DND-41 (cell line): ENCODE measurements at regions not wholly inside any gene's neighbourhood (a gene's known extent, or its start where the extent isn't known, plus 50 kb on each side); places are given as distances from the start of the nearest gene placed in this dataset.
"Not testable (repeated sequence)": the region's sequence is repeated elsewhere in the genome, so short reads cannot be mapped to it uniquely, and the experiment has no call there.

ENCODE experiments used
- ATAC-seq: fragments of 200-7000 bp; cut with Tn5 transposase; 3 replicates; pipeline ENCODE4 v1.9.1; 2021; ENCODE audit warnings: low read depth; ENCODE audit not compliant: insufficient read depth
- DNase-seq: peaks from one replicate; pipeline ENCODE4 v3.0.0-alpha.2; 2020
- H2AFZ ChIP-seq: 2 replicates; pipeline ENCODE4 v1.6.0; 2012; ENCODE audit warnings: low read depth, low read length
- H3K27ac ChIP-seq: 2 replicates; pipeline ENCODE4 v1.5.1; 2012; ENCODE audit warnings: low read length, inconsistent platforms
- H3K27me3 ChIP-seq: fragments of 200-600 bp; sonication (generic); 2 replicates; pipeline ENCODE4 v1.6.0; 2012; ENCODE audit warnings: low read length, mild to moderate bottlenecking, inconsistent platforms; ENCODE audit not compliant: insufficient read depth, poor library complexity
- H3K36me3 ChIP-seq: 2 replicates; pipeline ENCODE4 v1.5.1; 2012; ENCODE audit warnings: low read length, inconsistent platforms; ENCODE audit not compliant: insufficient read depth
- H3K4me1 ChIP-seq: 2 replicates; pipeline ENCODE4 v1.5.1; 2012; ENCODE audit warnings: mild to moderate bottlenecking, low read length; ENCODE audit not compliant: insufficient read depth
- H3K4me2 ChIP-seq: 2 replicates; pipeline ENCODE4 v1.6.0; 2012; ENCODE audit warnings: mild to moderate bottlenecking, moderate library complexity, low read length, inconsistent platforms; ENCODE audit not compliant: insufficient read depth
- H3K4me3 ChIP-seq, 2 experiments: fragments of 200-600 bp in 1 of 2; shearing (Covaris generic) in 1 of 2; 2 replicates each; pipeline ENCODE4 v1.5.1; 2012 to 2016; ENCODE audit warnings: inconsistent platforms in 2 of 2, low read length in 2 of 2, mild to moderate bottlenecking in 2 of 2, low read depth in 1 of 2, moderate library complexity in 1 of 2
- H3K79me2 ChIP-seq: 2 replicates; pipeline ENCODE4 v1.6.0; 2012; ENCODE audit warnings: low read length, inconsistent platforms; ENCODE audit not compliant: insufficient read depth
- H3K9ac ChIP-seq: 2 replicates; pipeline ENCODE4 v1.6.0; 2012; ENCODE audit warnings: low read depth, mild to moderate bottlenecking, inconsistent platforms, low read length, moderate library complexity
- H3K9me3 ChIP-seq: 2 replicates; pipeline ENCODE4 v1.5.1; 2012; ENCODE audit warnings: low read length, moderate library complexity, mild to moderate bottlenecking, inconsistent platforms; ENCODE audit not compliant: insufficient read depth, severe bottlenecking
- H4K20me1 ChIP-seq: 2 replicates; pipeline ENCODE4 v1.6.0; 2012; ENCODE audit warnings: low read length; ENCODE audit not compliant: insufficient read depth
- EZH2 ChIP-seq: IDR thresholded peaks from 3 replicates; pipeline ENCODE4 v1.6.1; 2012; ENCODE audit warnings: borderline replicate concordance, low read depth, mild to moderate bottlenecking, moderate library complexity, low read length, inconsistent platforms; ENCODE audit not compliant: severe bottlenecking
- TF ChIP-seq, protein P1 (sequence below): IDR thresholded peaks from 2 replicates; pipeline ENCODE4 v1.5.1; 2012; ENCODE audit warnings: borderline replicate concordance, low read length, moderate library complexity, mild to moderate bottlenecking; ENCODE audit not compliant: poor library complexity, severe bottlenecking; ENCODE audit errors: extremely low read depth

DNA sequence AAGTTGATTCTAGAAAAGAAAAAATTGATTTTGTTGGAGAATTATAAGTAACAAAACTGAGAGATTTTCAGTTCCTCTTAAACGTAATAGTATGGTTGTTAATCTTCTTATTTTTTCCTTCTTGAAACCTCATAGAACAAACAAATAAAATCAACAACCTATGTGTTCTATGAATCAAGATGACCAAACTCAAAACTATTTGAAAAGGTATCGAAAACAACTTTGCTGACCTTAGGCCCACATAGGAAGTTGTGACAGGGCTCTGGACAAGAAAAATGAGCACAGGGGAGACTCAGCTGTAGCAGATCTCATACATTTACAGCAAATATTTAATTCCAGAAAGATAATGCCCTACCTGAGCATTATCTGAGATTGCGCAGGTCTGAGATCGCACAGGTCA lies 169.4 kb upstream of the CCNH start:
- no peak for TF ChIP-seq EZH2
- TF ChIP-seq, protein P1, sequence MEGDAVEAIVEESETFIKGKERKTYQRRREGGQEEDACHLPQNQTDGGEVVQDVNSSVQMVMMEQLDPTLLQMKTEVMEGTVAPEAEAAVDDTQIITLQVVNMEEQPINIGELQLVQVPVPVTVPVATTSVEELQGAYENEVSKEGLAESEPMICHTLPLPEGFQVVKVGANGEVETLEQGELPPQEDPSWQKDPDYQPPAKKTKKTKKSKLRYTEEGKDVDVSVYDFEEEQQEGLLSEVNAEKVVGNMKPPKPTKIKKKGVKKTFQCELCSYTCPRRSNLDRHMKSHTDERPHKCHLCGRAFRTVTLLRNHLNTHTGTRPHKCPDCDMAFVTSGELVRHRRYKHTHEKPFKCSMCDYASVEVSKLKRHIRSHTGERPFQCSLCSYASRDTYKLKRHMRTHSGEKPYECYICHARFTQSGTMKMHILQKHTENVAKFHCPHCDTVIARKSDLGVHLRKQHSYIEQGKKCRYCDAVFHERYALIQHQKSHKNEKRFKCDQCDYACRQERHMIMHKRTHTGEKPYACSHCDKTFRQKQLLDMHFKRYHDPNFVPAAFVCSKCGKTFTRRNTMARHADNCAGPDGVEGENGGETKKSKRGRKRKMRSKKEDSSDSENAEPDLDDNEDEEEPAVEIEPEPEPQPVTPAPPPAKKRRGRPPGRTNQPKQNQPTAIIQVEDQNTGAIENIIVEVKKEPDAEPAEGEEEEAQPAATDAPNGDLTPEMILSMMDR = no peak
- ATAC-seq (no peak), DNase-seq (no peak)
- Histone ChIP-seq H3K36me3 (no peaks in the 10 kb centered on the region), H3K4me2 (no peak overlapping the region), H3K4me1 (no peaks in the 10 kb centered on the region), H3K27ac (no peak overlapping the region), H3K27me3 (no peaks in the 10 kb centered on the region), H3K4me3 (no peak overlapping the region), H3K79me2 (no peaks in the 10 kb centered on the region), H3K9ac (no peak overlapping the region), H4K20me1 (no peaks in the 10 kb centered on the region), H2AFZ (no peak overlapping the region), H3K9me3 (no peaks in the 10 kb centered on the region)

- no peak overlapping the region for H3K9ac ChIP-seq
- no peaks in the 10 kb centered on the region for H3K4me1 ChIP-seq
- H3K4me2 ChIP-seq = no peak overlapping the region
- ATAC-seq = no peak
- no peaks in the 10 kb centered on the region for H3K36me3 ChIP-seq
- DNase-seq = no peak
- H3K79me2 ChIP-seq = no peaks in the 10 kb centered on the region
- no peak overlapping the region for H2AFZ ChIP-seq
- H3K9me3 ChIP-seq = no peaks in the 10 kb centered on the region
- TF ChIP-seq EZH2 = no peak
- TF ChIP-seq, protein P1 = no peak
- H3K27me3 ChIP-seq = no peaks in the 10 kb centered on the region
- H4K20me1 ChIP-seq = no peaks in the 10 kb centered on the region
- H3K4me3 ChIP-seq = no peak overlapping the region
- no peak overlapping the region for H3K27ac ChIP-seq
Measured at GRCh38 chr5:87581661-87582060, 168.9 kb upstream of the CCNH start.

- H2AFZ ChIP-seq = no peak overlapping the region
- no peak overlapping the region for H3K27ac ChIP-seq
- no peaks in the 10 kb centered on the region for H4K20me1 ChIP-seq
- H3K79me2 ChIP-seq = no peaks in the 10 kb centered on the region
- ATAC-seq (no peak), DNase-seq (no peak)
- H3K4me1 ChIP-seq = no peaks in the 10 kb centered on the region
- H3K4me3 ChIP-seq = no peak overlapping the region
- no peak for TF ChIP-seq EZH2
- TF ChIP-seq, protein P1 = no peak
- no peaks in the 10 kb centered on the region for H3K9me3 ChIP-seq
- no peak overlapping the region for H3K4me2 ChIP-seq
- H3K27me3 ChIP-seq = no peaks in the 10 kb centered on the region
- H3K9ac ChIP-seq = no peak overlapping the region
- no peaks in the 10 kb centered on the region for H3K36me3 ChIP-seq
Measured at GRCh38 chr5:87579678-87580077, 166.9 kb upstream of the CCNH start.

DNA sequence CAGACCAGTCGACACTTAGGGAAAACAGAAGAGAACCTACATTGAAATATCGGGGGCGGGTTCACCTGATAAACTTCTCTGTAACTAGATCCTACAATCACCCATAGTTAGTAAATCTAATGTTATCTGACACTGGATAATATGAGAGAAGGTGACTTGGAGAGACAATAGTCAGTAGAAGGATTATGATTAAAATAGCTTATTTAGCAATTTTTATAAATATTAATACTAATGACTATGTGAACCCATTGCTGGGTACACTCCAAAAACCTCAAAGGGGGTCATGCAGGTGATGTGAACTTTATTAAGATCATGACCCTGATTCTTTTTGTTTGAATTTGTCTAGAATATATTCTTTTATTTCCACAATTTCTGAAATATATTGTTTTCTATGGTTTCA lies 164.1 kb upstream of the CCNH start:
- H3K36me3 ChIP-seq = no peaks in the 10 kb centered on the region

DNA sequence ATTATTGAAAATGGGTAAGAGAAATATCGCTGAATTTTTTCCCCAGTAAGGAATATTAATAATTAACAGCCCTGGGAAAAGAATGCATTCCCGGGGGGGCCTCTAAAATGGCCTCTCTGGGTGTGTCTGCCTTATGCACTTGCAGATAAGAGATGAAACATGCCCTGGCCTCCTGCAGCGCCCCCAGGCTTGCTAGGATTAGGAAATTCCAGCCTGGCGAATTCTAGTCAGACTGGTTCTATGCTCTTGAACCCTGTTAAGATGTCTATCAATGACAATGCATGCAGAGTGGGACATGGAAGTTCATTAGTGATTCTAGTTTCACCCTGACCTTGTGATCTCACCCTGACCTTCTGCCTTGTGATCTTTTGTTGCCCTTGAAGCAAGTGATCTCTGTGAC lies 163.6 kb upstream of the CCNH start:
- H3K27me3 ChIP-seq, H3K27ac ChIP-seq, H3K79me2 ChIP-seq, DNase-seq, H3K4me2 ChIP-seq, H3K4me1 ChIP-seq, H4K20me1 ChIP-seq, H3K9ac ChIP-seq, ATAC-seq, H3K36me3 ChIP-seq, H3K4me3 ChIP-seq, H3K9me3 ChIP-seq, H2AFZ ChIP-seq: not testable (repeated sequence)

More for the DNA sequence above, 164.1 kb upstream of the CCNH start:
- Histone ChIP-seq H3K27ac (no peak overlapping the region), H3K4me1 (no peaks in the 10 kb centered on the region), H3K27me3 (no peaks in the 10 kb centered on the region), H4K20me1 (no peaks in the 10 kb centered on the region), H3K79me2 (no peaks in the 10 kb centered on the region), H3K4me2 (no peak overlapping the region), H3K9me3 (no peaks in the 10 kb centered on the region), H3K9ac (no peak overlapping the region), H2AFZ (no peak overlapping the region), H3K4me3 (no peak overlapping the region)
- ATAC-seq (no peak), DNase-seq (no peak)
- TF ChIP-seq EZH2 = no peak
- TF ChIP-seq, protein P1 = no peak
